HL-60 (cell line): ENCODE measurements at regions not wholly inside any gene's neighbourhood (a gene's known extent, or its start where the extent isn't known, plus 50 kb on each side); places are given as distances from the start of the nearest gene placed in this dataset.

Source experiments
- CTCF ChIP-seq: IDR thresholded peaks from one replicate; pipeline ENCODE4 v1.5.1; 2011; ENCODE audit warnings: low read length, control low read depth, inconsistent platforms; ENCODE audit not compliant: insufficient read depth
- POLR2AphosphoS5 ChIP-seq: IDR thresholded peaks from 2 replicates; pipeline ENCODE4 v1.6.1; 2012; ENCODE audit warnings: low read depth
- SPI1 ChIP-seq: IDR thresholded peaks from 2 replicates; pipeline ENCODE4 v1.6.1; 2012; ENCODE audit warnings: low read depth, mild to moderate bottlenecking, borderline replicate concordance

DNA sequence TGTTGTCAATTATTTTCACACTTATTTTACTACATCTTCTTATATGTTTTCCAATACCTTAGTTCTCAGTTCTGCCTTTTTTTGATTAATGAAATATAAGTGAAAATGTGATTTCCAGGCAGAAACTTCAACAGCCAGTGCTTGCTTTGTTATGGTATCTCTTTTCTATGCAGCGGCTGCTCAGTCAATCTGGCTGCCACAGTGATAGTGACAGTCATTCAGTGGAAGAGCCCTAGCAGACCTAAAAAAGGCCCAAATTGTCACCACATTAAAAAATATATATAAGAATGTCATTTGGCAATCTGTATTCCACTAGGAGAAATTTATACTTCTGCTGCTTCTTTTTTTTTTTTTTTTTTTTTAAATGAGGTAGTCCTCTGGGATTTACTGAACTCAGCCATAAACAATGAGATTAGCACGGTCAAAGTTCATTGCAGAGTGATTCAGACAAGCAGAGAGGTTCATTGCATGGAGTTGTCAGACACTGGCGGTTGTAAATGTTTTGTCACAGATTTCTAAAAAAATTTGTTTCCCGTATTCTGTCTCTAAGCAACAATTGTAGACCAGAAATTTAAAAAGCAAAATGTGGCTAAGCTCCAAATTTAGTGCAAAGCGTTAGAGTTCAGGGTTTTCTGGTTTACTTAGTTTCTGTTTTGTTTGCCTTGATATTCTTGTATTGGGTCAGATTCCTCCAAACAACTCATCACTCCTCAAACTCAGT, 94.7 kb upstream of the PRR20A start:
- TF ChIP-seq CTCF (no peak), POLR2AphosphoS5 (no peak), SPI1 (no peak)
